Activated naive CD4-positive, alpha-beta T cell treated with anti-CD3 and anti-CD28 coated beads for 36 hours (primary cell): ENCODE measurements at regions not wholly inside any gene's neighbourhood (a gene's known extent, or its start where the extent isn't known, plus 50 kb on each side); places are given as distances from the start of the nearest gene placed in this dataset.

Source experiments
- CTCF ChIA-PET: fragments of 350-600 bp; sonication (Branson Sonifier 250); formaldehyde crosslinking; loops from one replicate; lab custom pipeline; 2021; ENCODE audit warnings: antibody characterized with exemption; lab: Charles Lee
- DNase-seq: peaks from one replicate; pipeline ENCODE4 v3.0.0-alpha.2; 2020
- H3K27ac Mint-ChIP-seq: one replicate; pipeline ENCODE4 v1.8.0; 2021; ENCODE audit warnings: mild to moderate bottlenecking, mixed read lengths
- H3K27me3 Mint-ChIP-seq: one replicate; pipeline ENCODE4 v1.8.0; 2021; ENCODE audit warnings: low read depth, mixed read lengths
- H3K36me3 Mint-ChIP-seq: one replicate; pipeline ENCODE4 v1.8.0; 2021; ENCODE audit warnings: low read depth, mixed read lengths
- H3K4me1 Mint-ChIP-seq: one replicate; pipeline ENCODE4 v1.8.0; 2021; ENCODE audit warnings: low read depth, mixed read lengths
- H3K4me3 Mint-ChIP-seq: one replicate; pipeline ENCODE4 v1.8.0; 2021; ENCODE audit warnings: mild to moderate bottlenecking, moderate library complexity, mixed read lengths
- H3K9me3 Mint-ChIP-seq: one replicate; pipeline ENCODE4 v1.8.0; 2021; ENCODE audit warnings: mixed read lengths
- intact Hi-C: fragments of 100-400 bp; cut with micrococcal nuclease; formaldehyde crosslinking; loops from one replicate; pipeline ENCODE4 v1.15.1; 2023

- Mint-ChIP-seq H3K4me3 (no peak overlapping the region), H3K27me3 (peaks cover 9% of the 10 kb centered on the region), H3K9me3 (no peaks in the 10 kb centered on the region), H3K36me3 (no peaks in the 10 kb centered on the region), H3K27ac (no peak overlapping the region), H3K4me1 (peaks cover 3% of the 10 kb centered on the region)
- no peak for DNase-seq
- intact Hi-C loops, result no loop called here
- CTCF ChIA-PET, result no interaction called here
Observed at GRCh38 chr2:10978090-10978670, 66.4 kb downstream of the KCNF1 start.

- Mint-ChIP-seq H3K36me3 (no peaks in the 10 kb centered on the region), H3K27me3 (peaks cover 9% of the 10 kb centered on the region), H3K27ac (no peak overlapping the region), H3K4me1 (peaks cover 3% of the 10 kb centered on the region), H3K4me3 (no peak overlapping the region), H3K9me3 (no peaks in the 10 kb centered on the region)
- CTCF ChIA-PET, result interaction anchor here (1.0 to 1.2 kb wide), 3 partner anchors 143 to 144 kb away, joined by 3 read pairs; no protein-coding TSS in a partner anchor
- intact Hi-C loops, result no loop called here
- no peak for DNase-seq
Observed at GRCh38 chr2:10980071-10980470, 68.3 kb downstream of the KCNF1 start.

DNA sequence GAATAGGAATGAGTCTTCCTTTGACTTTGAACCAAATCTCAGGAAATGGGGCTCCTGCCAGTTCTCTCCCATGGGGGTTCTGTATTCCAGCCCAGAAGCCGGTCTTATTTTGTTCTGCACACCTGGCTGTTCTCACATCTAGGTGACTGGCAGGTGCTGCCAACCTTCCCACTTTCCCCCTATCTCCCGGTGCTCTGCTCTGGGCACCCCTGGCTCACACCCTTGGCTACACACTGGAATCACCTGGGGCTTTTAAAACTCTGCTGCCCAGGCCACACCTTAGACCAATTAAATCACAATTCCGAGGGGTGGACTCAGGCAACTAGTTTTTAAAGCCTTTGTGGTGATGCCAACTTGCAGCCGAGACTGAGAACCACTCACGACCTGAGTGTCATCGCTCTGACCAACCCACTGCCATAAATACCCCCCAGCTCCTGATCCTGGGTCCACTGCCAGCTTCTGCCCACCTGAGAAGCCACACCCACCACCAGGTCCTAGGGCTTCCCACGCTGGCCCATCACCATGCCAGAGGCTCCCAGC is 69.2 kb downstream of the KCNF1 start:
- Mint-ChIP-seq H3K9me3 (no peaks in the 10 kb centered on the region), H3K36me3 (no peaks in the 10 kb centered on the region), H3K4me3 (no peak overlapping the region), H3K27me3 (peaks cover 6% of the 10 kb centered on the region), H3K4me1 (peaks cover 3% of the 10 kb centered on the region), H3K27ac (no peak overlapping the region)
- CTCF ChIA-PET, result no interaction called here
- intact Hi-C loops, result no loop called here
- no peak for DNase-seq

- peaks cover 6% of the 10 kb centered on the region for H3K27me3 Mint-ChIP-seq
- intact Hi-C loops, result no loop called here
- no peak overlapping the region for H3K27ac Mint-ChIP-seq
- no peak overlapping the region for H3K4me3 Mint-ChIP-seq
- CTCF ChIA-PET, result no interaction called here
- no peak for DNase-seq
- H3K36me3 Mint-ChIP-seq, result no peaks in the 10 kb centered on the region
- H3K9me3 Mint-ChIP-seq, result no peaks in the 10 kb centered on the region
- H3K4me1 Mint-ChIP-seq, result peaks cover 3% of the 10 kb centered on the region
Observed at GRCh38 chr2:10981451-10981850, 69.7 kb downstream of the KCNF1 start.

DNA sequence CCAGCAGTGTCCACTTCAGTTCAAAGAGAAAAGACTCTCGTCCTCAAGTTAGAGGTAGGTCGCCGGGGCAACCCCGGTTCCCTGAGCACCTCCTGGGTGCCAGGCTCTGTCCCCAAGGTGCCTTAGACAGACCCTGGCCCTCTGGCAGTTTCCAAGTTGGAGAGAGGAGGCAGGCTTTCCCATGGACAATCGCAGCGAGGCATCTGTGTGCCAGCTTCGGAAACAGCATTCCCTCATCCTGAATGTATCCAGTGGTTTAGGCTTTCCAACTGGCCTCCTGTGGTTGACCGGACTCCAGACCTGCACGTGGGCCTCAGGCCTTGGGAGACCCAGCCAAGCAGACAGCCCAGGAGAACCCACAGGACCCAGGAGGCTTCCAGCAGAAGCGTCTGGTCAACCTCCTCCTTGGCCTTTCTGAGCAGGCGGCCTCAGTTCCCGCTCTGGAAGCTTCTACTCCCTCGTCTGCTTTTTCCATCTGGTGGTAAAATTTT is 70.3 kb downstream of the KCNF1 start:
- Mint-ChIP-seq H3K36me3 (no peaks in the 10 kb centered on the region), H3K4me1 (peaks cover 2% of the 10 kb centered on the region), H3K27ac (no peak overlapping the region), H3K4me3 (no peak overlapping the region), H3K9me3 (no peaks in the 10 kb centered on the region), H3K27me3 (peaks cover 5% of the 10 kb centered on the region)
- CTCF ChIA-PET, result no interaction called here
- no peak for DNase-seq
- intact Hi-C loops, result no loop called here

GRCh38 chr2:10982931-10983701 is 71.4 kb downstream of the KCNF1 start:
- no peak overlapping the region for H3K27ac Mint-ChIP-seq
- intact Hi-C loops, result no loop called here
- H3K27me3 Mint-ChIP-seq, result peaks cover 1% of the 10 kb centered on the region
- no peaks in the 10 kb centered on the region for H3K36me3 Mint-ChIP-seq
- no peak overlapping the region for H3K4me3 Mint-ChIP-seq
- no peaks in the 10 kb centered on the region for H3K9me3 Mint-ChIP-seq
- CTCF ChIA-PET, result no interaction called here
- no peaks in the 10 kb centered on the region for H3K4me1 Mint-ChIP-seq
- DNase-seq, result no peak

- H3K4me3 Mint-ChIP-seq, result no peak overlapping the region
- no peaks in the 10 kb centered on the region for H3K4me1 Mint-ChIP-seq
- no peaks in the 10 kb centered on the region for H3K36me3 Mint-ChIP-seq
- no peaks in the 10 kb centered on the region for H3K9me3 Mint-ChIP-seq
- H3K27me3 Mint-ChIP-seq, result no peaks in the 10 kb centered on the region
- no peak for DNase-seq
- CTCF ChIA-PET, result no interaction called here
- H3K27ac Mint-ChIP-seq, result no peak overlapping the region
- intact Hi-C loops, result no loop called here
Observed at GRCh38 chr2:10983711-10984110, 72.0 kb downstream of the KCNF1 start.

DNA sequence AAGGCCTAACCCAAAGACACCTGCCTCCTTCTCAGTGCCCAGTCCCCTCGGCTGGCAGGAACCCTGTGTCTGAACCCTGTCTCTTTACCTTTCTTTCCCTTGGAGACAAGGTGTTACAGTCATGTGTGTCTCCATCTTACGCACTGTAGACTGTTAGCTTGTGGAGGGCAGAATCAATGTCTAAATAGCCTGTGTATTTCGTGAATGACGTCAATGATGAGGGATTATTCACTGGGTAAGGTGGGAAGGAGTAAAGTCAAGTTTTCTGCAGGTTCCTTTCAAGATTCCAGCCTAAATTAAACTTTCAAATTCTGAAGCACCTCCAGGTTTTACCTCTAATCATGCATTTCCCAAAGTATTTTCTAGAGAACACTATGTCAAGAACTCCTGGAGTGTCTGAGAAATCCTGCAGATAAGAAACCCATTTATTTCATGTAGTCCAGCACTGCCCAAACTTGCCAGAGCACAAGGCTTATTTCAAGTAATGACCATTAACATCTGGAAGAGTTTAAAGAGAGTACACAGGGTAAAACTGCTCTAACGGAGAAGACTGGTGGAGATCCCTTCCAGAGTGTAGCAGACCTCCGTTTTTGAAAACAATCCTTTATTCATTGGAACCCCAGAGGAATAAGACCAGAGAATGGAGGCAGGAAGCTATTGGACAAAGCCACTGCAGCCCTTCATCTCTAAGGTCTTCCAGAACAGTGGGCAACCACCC is 72.8 kb downstream of the KCNF1 start:
- CTCF ChIA-PET, result no interaction called here
- intact Hi-C loops, result no loop called here
- Mint-ChIP-seq H3K4me1 (no peaks in the 10 kb centered on the region), H3K36me3 (no peaks in the 10 kb centered on the region), H3K9me3 (no peaks in the 10 kb centered on the region), H3K27ac (no peak overlapping the region), H3K4me3 (no peak overlapping the region), H3K27me3 (no peaks in the 10 kb centered on the region)
- DNase-seq, result no peak

DNA sequence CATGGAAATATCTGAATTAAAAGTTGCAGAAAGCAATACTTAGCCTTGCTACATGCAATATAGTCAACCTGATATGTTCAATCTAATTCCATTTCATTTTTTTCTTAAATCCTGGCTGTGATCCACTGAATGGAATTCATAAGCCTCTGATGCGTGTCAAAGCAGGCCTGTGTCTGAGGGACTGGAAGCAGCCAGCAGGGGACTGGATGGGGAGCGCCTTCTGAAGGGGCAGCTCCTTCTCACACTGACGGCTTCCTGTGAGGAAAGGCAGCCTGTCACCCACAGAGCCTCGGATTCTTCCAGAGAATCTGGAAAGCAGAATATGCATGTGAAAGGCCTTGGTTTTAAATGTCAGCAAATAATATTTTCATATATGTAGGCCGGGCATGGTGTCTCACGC is 73.5 kb downstream of the KCNF1 start:
- CTCF ChIA-PET, result no interaction called here
- intact Hi-C loops, result no loop called here
- no peaks in the 10 kb centered on the region for H3K9me3 Mint-ChIP-seq
- H3K36me3 Mint-ChIP-seq, result no peaks in the 10 kb centered on the region
- DNase-seq, result no peak
- no peaks in the 10 kb centered on the region for H3K4me1 Mint-ChIP-seq
- H3K27ac Mint-ChIP-seq, result no peak overlapping the region
- H3K4me3 Mint-ChIP-seq, result no peak overlapping the region
- no peaks in the 10 kb centered on the region for H3K27me3 Mint-ChIP-seq

DNA sequence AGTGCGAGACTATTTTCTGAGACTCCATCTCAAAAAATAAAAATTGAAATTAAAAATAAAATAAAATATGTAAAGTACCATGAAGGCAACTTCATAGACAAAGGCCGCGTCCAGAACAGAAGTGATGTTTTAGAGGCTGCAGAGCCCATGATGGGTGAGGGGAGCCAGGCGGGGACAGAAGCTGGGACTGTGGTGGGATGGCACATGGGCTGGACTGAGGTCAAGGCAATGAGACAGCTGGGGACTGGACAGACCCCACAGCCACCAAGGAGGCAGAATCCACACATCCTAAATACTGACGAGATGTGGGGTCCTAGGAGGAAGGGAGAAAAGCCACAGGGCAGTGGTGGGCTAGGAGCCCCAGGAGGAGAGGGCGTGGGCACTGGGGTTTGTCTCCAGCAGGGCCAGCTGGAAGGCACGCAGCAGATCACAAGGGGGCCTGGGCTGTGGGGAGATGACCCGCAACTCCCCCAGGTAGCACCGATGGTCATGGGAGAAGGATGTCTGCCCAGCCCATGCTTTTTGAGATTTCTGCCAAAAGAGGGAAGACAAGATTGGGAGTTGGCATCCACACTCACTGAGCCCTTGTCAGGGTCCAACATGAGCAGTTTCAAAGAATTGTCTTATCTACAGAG is 74.3 kb downstream of the KCNF1 start:
- CTCF ChIA-PET, result no interaction called here
- no peak for DNase-seq

GRCh38 chr2:10987439-10987838 is 75.7 kb downstream of the KCNF1 start:
- CTCF ChIA-PET, result interaction anchor here (0.6 kb wide), 1 partner anchor 522 kb away, joined by 3 read pairs; no protein-coding TSS in a partner anchor
- Mint-ChIP-seq H3K27me3 (no peaks in the 10 kb centered on the region), H3K9me3 (no peaks in the 10 kb centered on the region), H3K4me3 (no peak overlapping the region), H3K27ac (no peak overlapping the region), H3K36me3 (no peaks in the 10 kb centered on the region), H3K4me1 (no peaks in the 10 kb centered on the region)
- DNase-seq, result no peak
- intact Hi-C loops, result no loop called here

More for the DNA sequence above, 74.3 kb downstream of the KCNF1 start:
- Mint-ChIP-seq H3K4me1 (no peaks in the 10 kb centered on the region), H3K36me3 (no peaks in the 10 kb centered on the region), H3K27me3 (no peaks in the 10 kb centered on the region), H3K9me3 (no peaks in the 10 kb centered on the region), H3K4me3 (no peak overlapping the region), H3K27ac (no peak overlapping the region)
- intact Hi-C loops, result no loop called here

GRCh38 chr2:10987861-10988260 is 76.1 kb downstream of the KCNF1 start:
- H3K4me3 Mint-ChIP-seq, result no peak overlapping the region
- CTCF ChIA-PET, result interaction anchor here (0.6 kb wide), 1 partner anchor 522 kb away, joined by 3 read pairs; no protein-coding TSS in a partner anchor
- no peak overlapping the region for H3K27ac Mint-ChIP-seq
- no peaks in the 10 kb centered on the region for H3K27me3 Mint-ChIP-seq
- no peak for DNase-seq
- H3K36me3 Mint-ChIP-seq, result no peaks in the 10 kb centered on the region
- H3K9me3 Mint-ChIP-seq, result no peaks in the 10 kb centered on the region
- intact Hi-C loops, result no loop called here
- no peaks in the 10 kb centered on the region for H3K4me1 Mint-ChIP-seq
